OCI-LY1 (cell line): ENCODE measurements at regions not wholly inside any gene's neighbourhood (a gene's known extent, or its start where the extent isn't known, plus 50 kb on each side); places are given as distances from the start of the nearest gene placed in this dataset.

Source experiments
- H2AFZ ChIP-seq: fragments of 200-600 bp; sonication (generic), shearing (Covaris generic); 2 replicates; pipeline ENCODE4 v1.6.0; 2014; ENCODE audit warnings: antibody characterized with exemption, mild to moderate bottlenecking, low read length
- H3F3A ChIP-seq: fragments of 200-600 bp; sonication (generic), shearing (Covaris generic); 2 replicates; pipeline ENCODE4 v1.6.0; 2014; ENCODE audit warnings: mild to moderate bottlenecking, antibody characterized with exemption, low read length, moderate library complexity; ENCODE audit not compliant: insufficient read depth
- H3K27ac ChIP-seq: fragments of 200-600 bp; sonication (generic); 2 replicates; pipeline ENCODE4 v1.5.1; 2014; ENCODE audit warnings: low read length, mixed run types, mild to moderate bottlenecking, low read depth; ENCODE audit not compliant: poor library complexity, severe bottlenecking
- H3K27me3 ChIP-seq: fragments of 200-600 bp; sonication (generic); 2 replicates; pipeline ENCODE4 v1.6.0; 2014; ENCODE audit warnings: antibody characterized with exemption, mild to moderate bottlenecking, low read length, moderate library complexity; ENCODE audit not compliant: insufficient read depth
- H3K36me3 ChIP-seq: fragments of 200-600 bp; sonication (generic); 2 replicates; pipeline ENCODE4 v1.6.1; 2014; ENCODE audit warnings: mild to moderate bottlenecking, antibody characterized with exemption, low read length, moderate library complexity, mixed read lengths; ENCODE audit not compliant: insufficient read depth
- H3K4me1 ChIP-seq: fragments of 200-600 bp; sonication (generic); 2 replicates; pipeline ENCODE4 v1.5.1; 2014; ENCODE audit warnings: mild to moderate bottlenecking, low read length, moderate library complexity; ENCODE audit not compliant: insufficient read depth, severe bottlenecking
- H3K4me2 ChIP-seq: fragments of 200-600 bp; sonication (generic), shearing (Covaris generic); 2 replicates; pipeline ENCODE4 v1.6.1; 2014; ENCODE audit warnings: low read length
- H3K4me3 ChIP-seq: fragments of 200-600 bp; sonication (generic); 2 replicates; pipeline ENCODE4 v1.5.1; 2014; ENCODE audit warnings: low read length, low read depth, mild to moderate bottlenecking, mixed read lengths; ENCODE audit not compliant: poor library complexity, severe bottlenecking
- H3K79me2 ChIP-seq: fragments of 200-600 bp; shearing (Covaris generic); 2 replicates; pipeline ENCODE4 v1.6.1; 2016; ENCODE audit warnings: mixed run types, low read length, mixed read lengths; ENCODE audit not compliant: insufficient read depth
- H3K9ac ChIP-seq: fragments of 200-600 bp; sonication (generic), shearing (Covaris generic); 2 replicates; pipeline ENCODE4 v1.6.1; 2014; ENCODE audit warnings: mild to moderate bottlenecking, low read length, mixed read lengths
- H3K9me2 ChIP-seq: fragments of 200-600 bp; sonication (generic), shearing (Covaris generic); 2 replicates; pipeline ENCODE4 v1.6.1; 2014; ENCODE audit warnings: low read depth, mild to moderate bottlenecking, low read length, mixed read lengths
- H3K9me3 ChIP-seq: fragments of 200-600 bp; shearing (Covaris generic); 2 replicates; pipeline ENCODE4 v1.6.1; 2014; ENCODE audit warnings: low read length, mixed read lengths
- H4K20me1 ChIP-seq: fragments of 200-600 bp; sonication (generic), shearing (Covaris generic); 2 replicates; pipeline ENCODE4 v1.6.0; 2016; ENCODE audit warnings: mild to moderate bottlenecking, low read length; ENCODE audit not compliant: insufficient read depth
- EZH2 ChIP-seq: fragments of 200-600 bp; sonication (generic), shearing (Covaris generic); IDR thresholded peaks from 2 replicates; pipeline ENCODE4 v1.8.0; 2017; ENCODE audit warnings: borderline replicate concordance, mixed run types, mild to moderate bottlenecking, antibody characterized with exemption, low read length, moderate library complexity, mixed read lengths
- TF ChIP-seq, protein P1 (sequence below): fragments of 200-600 bp; sonication (generic), shearing (Covaris generic); IDR thresholded peaks from 2 replicates; pipeline ENCODE4 v1.5.1; 2017; ENCODE audit warnings: mild to moderate bottlenecking, antibody characterized with exemption, low read length, moderate library complexity, mixed read lengths

DNA sequence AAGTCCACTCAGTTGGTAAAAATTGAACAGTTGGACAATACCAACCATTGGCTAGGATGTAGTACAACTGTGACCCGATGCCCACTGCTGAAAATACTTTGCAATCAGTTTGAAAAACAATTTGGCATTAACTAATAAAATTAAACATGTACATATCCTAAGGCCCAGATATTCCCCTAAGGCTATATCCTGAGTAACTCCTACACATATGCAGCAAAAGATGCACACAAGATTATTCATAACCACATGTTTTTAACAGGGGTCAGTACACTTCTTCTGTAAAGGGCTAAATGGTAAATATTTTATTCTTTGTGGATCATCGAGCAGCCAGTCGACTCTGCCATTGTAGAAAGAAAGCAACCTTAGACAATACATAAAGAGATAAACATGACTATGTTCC, 116.3 kb downstream of the MEX3B start:
- H3K4me2 ChIP-seq: no peak overlapping the region
- H3K4me1 ChIP-seq: no peaks in the 10 kb centered on the region
- H3K36me3 ChIP-seq: no peaks in the 10 kb centered on the region
- H3K27me3 ChIP-seq: no peaks in the 10 kb centered on the region
- no peaks in the 10 kb centered on the region for H3K9me3 ChIP-seq
- H3K27ac ChIP-seq: no peak overlapping the region
- H3K9me2 ChIP-seq: no peaks in the 10 kb centered on the region
- H4K20me1 ChIP-seq: no peaks in the 10 kb centered on the region
- no peaks in the 10 kb centered on the region for H3K79me2 ChIP-seq
- no peak for TF ChIP-seq EZH2
- TF ChIP-seq, protein P1, sequence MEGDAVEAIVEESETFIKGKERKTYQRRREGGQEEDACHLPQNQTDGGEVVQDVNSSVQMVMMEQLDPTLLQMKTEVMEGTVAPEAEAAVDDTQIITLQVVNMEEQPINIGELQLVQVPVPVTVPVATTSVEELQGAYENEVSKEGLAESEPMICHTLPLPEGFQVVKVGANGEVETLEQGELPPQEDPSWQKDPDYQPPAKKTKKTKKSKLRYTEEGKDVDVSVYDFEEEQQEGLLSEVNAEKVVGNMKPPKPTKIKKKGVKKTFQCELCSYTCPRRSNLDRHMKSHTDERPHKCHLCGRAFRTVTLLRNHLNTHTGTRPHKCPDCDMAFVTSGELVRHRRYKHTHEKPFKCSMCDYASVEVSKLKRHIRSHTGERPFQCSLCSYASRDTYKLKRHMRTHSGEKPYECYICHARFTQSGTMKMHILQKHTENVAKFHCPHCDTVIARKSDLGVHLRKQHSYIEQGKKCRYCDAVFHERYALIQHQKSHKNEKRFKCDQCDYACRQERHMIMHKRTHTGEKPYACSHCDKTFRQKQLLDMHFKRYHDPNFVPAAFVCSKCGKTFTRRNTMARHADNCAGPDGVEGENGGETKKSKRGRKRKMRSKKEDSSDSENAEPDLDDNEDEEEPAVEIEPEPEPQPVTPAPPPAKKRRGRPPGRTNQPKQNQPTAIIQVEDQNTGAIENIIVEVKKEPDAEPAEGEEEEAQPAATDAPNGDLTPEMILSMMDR: no peak
- no peak overlapping the region for H2AFZ ChIP-seq
- no peaks in the 10 kb centered on the region for H3F3A ChIP-seq
- H3K9ac ChIP-seq: no peak overlapping the region
- H3K4me3 ChIP-seq: no peak overlapping the region

DNA sequence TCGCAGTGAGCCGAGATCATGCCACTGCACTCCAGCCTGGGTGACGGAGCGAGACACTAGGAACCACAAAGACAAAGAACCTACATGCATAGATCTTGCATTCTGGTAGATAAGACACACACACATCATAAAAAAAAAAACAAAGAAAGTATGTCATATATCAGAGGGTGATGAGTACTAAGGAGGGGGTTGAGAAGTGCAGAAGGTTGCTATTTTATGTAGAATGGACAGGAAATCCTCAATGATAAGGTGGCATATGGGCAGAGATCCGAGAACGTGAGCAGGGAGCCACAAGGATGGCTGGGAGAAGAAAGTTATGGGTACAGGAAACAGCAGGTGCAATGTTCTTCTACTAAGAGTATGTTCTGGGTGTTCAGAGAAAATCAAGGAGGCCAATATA, 118.8 kb downstream of the MEX3B start:
- H3K9me3 ChIP-seq: no peaks in the 10 kb centered on the region
- no peaks in the 10 kb centered on the region for H3K4me1 ChIP-seq
- H3K9ac ChIP-seq: no peak overlapping the region
- no peaks in the 10 kb centered on the region for H3F3A ChIP-seq
- H2AFZ ChIP-seq: no peak overlapping the region
- H3K79me2 ChIP-seq: no peaks in the 10 kb centered on the region
- TF ChIP-seq, protein P1: no peak
- no peak for TF ChIP-seq EZH2
- H3K9me2 ChIP-seq: no peaks in the 10 kb centered on the region
- no peak overlapping the region for H3K27ac ChIP-seq
- H4K20me1 ChIP-seq: no peaks in the 10 kb centered on the region
- no peak overlapping the region for H3K4me2 ChIP-seq
- no peaks in the 10 kb centered on the region for H3K27me3 ChIP-seq
- H3K4me3 ChIP-seq: no peak overlapping the region
- no peaks in the 10 kb centered on the region for H3K36me3 ChIP-seq

DNA sequence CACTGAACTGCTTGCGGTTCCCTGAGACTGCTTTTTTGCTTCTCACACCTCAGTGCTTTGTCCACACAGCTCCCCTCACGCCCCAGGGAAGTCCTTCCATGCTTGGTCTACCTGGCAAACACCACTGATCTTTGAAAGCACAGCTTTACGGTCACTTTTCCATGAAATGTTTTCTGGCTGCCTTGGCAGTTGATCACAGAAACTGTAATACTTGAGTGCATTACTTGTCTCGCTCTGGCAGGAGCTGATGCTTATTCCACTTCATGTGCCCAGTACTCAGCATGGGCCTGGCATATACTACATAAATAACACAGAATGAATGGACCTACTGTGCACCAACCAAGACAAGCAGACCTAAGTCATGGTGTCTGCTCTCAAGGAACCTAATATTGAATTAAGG, 121.1 kb downstream of the MEX3B start:
- no peak for TF ChIP-seq EZH2
- TF ChIP-seq, protein P1: no peak
- Histone ChIP-seq H3K36me3 (no peaks in the 10 kb centered on the region), H3K27ac (no peak overlapping the region), H3K4me2 (no peak overlapping the region), H3F3A (no peaks in the 10 kb centered on the region), H3K79me2 (no peaks in the 10 kb centered on the region), H3K9ac (no peak overlapping the region), H2AFZ (no peak overlapping the region), H3K9me3 (peaks cover 8% of the 10 kb centered on the region; the same call in 1 of the 2 replicates), H3K4me1 (no peaks in the 10 kb centered on the region), H3K27me3 (no peaks in the 10 kb centered on the region), H3K9me2 (no peaks in the 10 kb centered on the region), H3K4me3 (no peak overlapping the region), H4K20me1 (no peaks in the 10 kb centered on the region)
